RWPE2 (cell line): ENCODE measurements at regions not wholly inside any gene's neighbourhood (a gene's known extent, or its start where the extent isn't known, plus 50 kb on each side); places are given as distances from the start of the nearest gene placed in this dataset.

Experiments used
- ATAC-seq: fragments of 200-7000 bp; cut with Tn5 transposase; 3 replicates; pipeline ENCODE4 v1.9.1; 2021; ENCODE audit warnings: low read depth
- DNase-seq: peaks from one replicate; pipeline ENCODE4 v3.0.0-alpha.2; 2020; ENCODE audit warnings: low spot score
- H3K27ac ChIP-seq: fragments of 450-650 bp; 2 replicates; pipeline ENCODE4 v1.5.1; 2017; ENCODE audit warnings: mild to moderate bottlenecking; ENCODE audit not compliant: poor library complexity, severe bottlenecking
- H3K27me3 ChIP-seq: fragments of 250-450 bp; sonication (Bioruptor Pico); 2 replicates; pipeline ENCODE4 v1.5.1; 2021; ENCODE audit warnings: mild to moderate bottlenecking, moderate library complexity; ENCODE audit not compliant: insufficient read depth, poor library complexity, severe bottlenecking
- H3K36me3 ChIP-seq: fragments of 250-450 bp; sonication (Bioruptor Pico); 2 replicates; pipeline ENCODE4 v1.5.1; 2020; ENCODE audit warnings: low read depth, mild to moderate bottlenecking, moderate library complexity
- H3K4me1 ChIP-seq: fragments of 250-450 bp; sonication (Bioruptor Pico); 2 replicates; pipeline ENCODE4 v1.5.1; 2021; ENCODE audit warnings: mild to moderate bottlenecking, moderate library complexity; ENCODE audit not compliant: insufficient read depth, poor library complexity, severe bottlenecking
- H3K4me3 ChIP-seq: fragments of 250-450 bp; sonication (Bioruptor Pico); 2 replicates; pipeline ENCODE4 v1.5.1; 2021; ENCODE audit warnings: mild to moderate bottlenecking, moderate library complexity; ENCODE audit not compliant: severe bottlenecking
- H3K9me3 ChIP-seq: fragments of 250-450 bp; sonication (Bioruptor Pico); 2 replicates; pipeline ENCODE4 v1.5.1; 2021; ENCODE audit warnings: mild to moderate bottlenecking, moderate library complexity; ENCODE audit not compliant: severe bottlenecking
- CTCF ChIP-seq: fragments of 450-650 bp; IDR thresholded peaks from one replicate; pipeline ENCODE4 v1.5.1; 2017; ENCODE audit warnings: mild to moderate bottlenecking, moderate library complexity; ENCODE audit not compliant: poor library complexity, severe bottlenecking

DNA sequence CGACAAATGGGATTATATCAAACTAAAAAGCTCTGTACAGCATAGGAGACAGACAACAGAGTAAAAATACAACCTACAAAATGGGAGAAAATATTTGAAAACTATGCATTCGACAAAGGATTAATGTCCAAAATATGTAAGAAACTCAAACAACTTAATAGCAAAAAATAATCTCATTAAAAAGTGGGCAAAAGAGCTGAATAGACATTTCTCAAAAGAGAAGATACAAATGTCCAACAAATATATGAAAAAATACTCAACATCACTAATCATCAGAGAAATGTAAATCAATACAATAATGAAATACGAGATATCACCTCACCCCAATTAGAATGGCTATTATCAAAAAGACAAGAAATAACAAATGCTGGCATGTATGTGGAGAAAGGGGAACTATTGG is 272.9 kb downstream of the KLHL13 start:
- ATAC-seq (no peak), DNase-seq (no peak)
- no peak for TF ChIP-seq CTCF
- H3K4me3 ChIP-seq: no peak overlapping the region
- H3K27ac ChIP-seq: no peak overlapping the region
- no peaks in the 10 kb centered on the region for H3K9me3 ChIP-seq
- no peaks in the 10 kb centered on the region for H3K36me3 ChIP-seq
- no peaks in the 10 kb centered on the region for H3K4me1 ChIP-seq
- H3K27me3 ChIP-seq: no peaks in the 10 kb centered on the region

- Histone ChIP-seq H3K27ac (no peak overlapping the region), H3K4me3 (no peak overlapping the region), H3K36me3 (no peaks in the 10 kb centered on the region), H3K27me3 (no peaks in the 10 kb centered on the region), H3K9me3 (no peaks in the 10 kb centered on the region), H3K4me1 (no peaks in the 10 kb centered on the region)
- TF ChIP-seq CTCF: no peak
- no peak for DNase-seq
- no peak for ATAC-seq
Observed at GRCh38 chrX:117840645-117841044, 276.0 kb downstream of the KLHL13 start.

- H3K36me3 ChIP-seq: no peaks in the 10 kb centered on the region
- ATAC-seq (no peak), DNase-seq (no peak)
- no peaks in the 10 kb centered on the region for H3K4me1 ChIP-seq
- no peak overlapping the region for H3K27ac ChIP-seq
- no peak overlapping the region for H3K4me3 ChIP-seq
- H3K27me3 ChIP-seq: no peaks in the 10 kb centered on the region
- no peak for TF ChIP-seq CTCF
- H3K9me3 ChIP-seq: no peaks in the 10 kb centered on the region
Observed at GRCh38 chrX:117839544-117839943, 277.1 kb downstream of the KLHL13 start.

DNA sequence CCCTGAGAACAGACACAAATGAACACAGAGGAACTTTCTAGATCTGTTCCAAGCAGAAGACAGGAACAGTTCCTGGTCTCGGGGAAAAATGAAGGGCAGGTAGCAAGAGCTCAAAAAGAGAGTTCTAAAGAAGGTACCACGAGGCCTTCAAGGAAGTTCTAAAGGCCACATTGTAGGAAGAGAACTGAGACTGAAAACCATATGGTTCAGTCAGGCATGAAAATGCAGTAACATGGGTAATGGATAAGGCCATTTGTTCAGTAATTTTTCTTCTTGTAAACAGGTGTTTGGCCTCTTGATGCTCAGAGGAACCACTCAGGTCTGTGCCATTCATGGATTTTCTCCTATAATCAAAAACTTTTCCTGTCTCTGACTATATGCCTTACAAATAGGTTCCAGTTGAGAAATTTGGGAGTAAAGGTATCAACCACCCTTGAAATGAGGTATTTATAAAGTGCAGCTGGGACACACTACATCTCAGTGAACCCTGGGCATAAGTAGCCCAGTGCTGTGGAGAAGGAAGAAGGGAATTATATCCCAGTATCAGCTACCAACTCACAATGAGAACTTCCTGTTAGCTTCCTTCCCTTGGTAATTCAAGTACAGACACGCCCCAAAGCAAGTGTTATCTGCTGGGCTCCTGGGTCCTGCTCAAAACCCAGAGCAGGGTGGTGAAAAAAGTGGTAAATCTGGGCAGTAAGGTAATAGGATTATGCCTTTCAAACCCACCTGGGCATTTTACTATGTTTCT is 277.9 kb downstream of the KLHL13 start:
- H3K4me3 ChIP-seq: no peak overlapping the region
- DNase-seq: no peak
- H3K9me3 ChIP-seq: no peaks in the 10 kb centered on the region
- no peak overlapping the region for H3K27ac ChIP-seq
- H3K36me3 ChIP-seq: no peaks in the 10 kb centered on the region
- H3K4me1 ChIP-seq: no peaks in the 10 kb centered on the region
- no peak for ATAC-seq
- no peaks in the 10 kb centered on the region for H3K27me3 ChIP-seq
- TF ChIP-seq CTCF: no peak

- no peak overlapping the region for H3K4me3 ChIP-seq
- DNase-seq: no peak
- H3K4me1 ChIP-seq: no peaks in the 10 kb centered on the region
- no peaks in the 10 kb centered on the region for H3K27me3 ChIP-seq
- TF ChIP-seq CTCF: no peak
- no peak for ATAC-seq
- no peak overlapping the region for H3K27ac ChIP-seq
- H3K36me3 ChIP-seq: no peaks in the 10 kb centered on the region
- H3K9me3 ChIP-seq: no peaks in the 10 kb centered on the region
Observed at GRCh38 chrX:117835034-117835433, 281.6 kb downstream of the KLHL13 start.
